GM21723 (cell line): ENCODE measurements at regions not wholly inside any gene's neighbourhood (a gene's known extent, or its start where the extent isn't known, plus 50 kb on each side); places are given as distances from the start of the nearest gene placed in this dataset.
"Not testable (repeated sequence)": the region's sequence is repeated elsewhere in the genome, so short reads cannot be mapped to it uniquely, and the experiment has no call there.

Source experiments
- ATAC-seq: cut with Tn5 transposase; IDR thresholded peaks from one replicate; pipeline ENCODE4 v1.9.1; 2021; ENCODE audit warnings: mild to moderate bottlenecking, moderate library complexity; ENCODE audit not compliant: unreplicated experiment

DNA sequence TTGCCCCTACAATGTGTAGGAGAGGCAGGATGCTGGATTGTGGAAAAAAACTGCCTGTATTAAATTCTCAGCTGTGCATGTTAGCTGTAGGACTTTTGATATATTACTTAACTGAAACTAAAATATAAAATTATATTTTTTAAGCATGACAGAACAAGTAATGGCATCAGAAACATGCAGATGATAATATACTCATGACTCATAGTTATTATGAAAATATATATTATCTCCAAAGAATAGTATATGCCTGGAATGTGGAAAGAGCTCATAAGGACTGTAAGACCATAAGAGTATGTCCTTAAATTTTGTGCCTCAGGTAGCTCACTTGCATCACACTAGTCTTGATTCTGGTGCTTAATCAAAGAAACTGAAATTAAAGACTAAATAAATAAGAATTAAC is 1100.6 kb downstream of the TECRL start:
- ATAC-seq: no peak

DNA sequence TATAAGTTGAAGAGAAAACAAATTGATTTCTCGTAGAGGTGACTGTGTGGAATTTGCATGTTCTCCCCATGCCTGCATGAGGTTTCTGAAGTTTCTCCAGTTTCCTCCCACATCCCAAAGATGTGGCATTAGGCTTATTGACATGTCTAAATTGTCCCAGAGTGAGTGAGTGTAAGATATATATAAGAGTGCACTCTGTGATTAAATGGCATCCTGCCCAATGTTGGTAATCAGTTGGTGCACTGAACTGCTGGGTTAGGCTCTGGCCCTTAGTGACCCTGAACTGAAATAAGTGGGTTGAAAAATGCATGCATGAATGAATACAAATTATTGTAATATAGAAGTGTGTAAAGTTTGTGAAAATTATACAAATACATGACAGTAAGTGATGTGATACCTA is 1106.5 kb downstream of the TECRL start:
- ATAC-seq: no peak

DNA sequence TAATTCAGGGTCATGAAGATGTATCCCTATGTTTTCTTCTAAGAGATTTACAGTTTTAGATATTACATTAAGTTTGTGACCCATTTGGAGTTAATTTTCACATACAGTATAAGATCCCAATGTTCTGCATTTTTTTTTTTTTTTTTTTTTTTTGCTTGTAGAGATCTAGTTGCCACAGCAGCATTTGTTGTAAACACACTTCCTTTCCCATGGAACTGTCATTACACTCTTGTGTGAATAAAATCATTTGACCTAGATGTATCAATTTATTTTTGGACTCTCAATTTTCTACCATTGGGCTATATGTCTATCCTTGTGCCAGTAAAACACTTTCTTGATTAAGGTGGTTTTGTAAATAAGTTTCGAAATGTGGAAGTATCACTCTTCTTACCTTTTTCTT is 1107.2 kb downstream of the TECRL start:
- ATAC-seq: no peak

DNA sequence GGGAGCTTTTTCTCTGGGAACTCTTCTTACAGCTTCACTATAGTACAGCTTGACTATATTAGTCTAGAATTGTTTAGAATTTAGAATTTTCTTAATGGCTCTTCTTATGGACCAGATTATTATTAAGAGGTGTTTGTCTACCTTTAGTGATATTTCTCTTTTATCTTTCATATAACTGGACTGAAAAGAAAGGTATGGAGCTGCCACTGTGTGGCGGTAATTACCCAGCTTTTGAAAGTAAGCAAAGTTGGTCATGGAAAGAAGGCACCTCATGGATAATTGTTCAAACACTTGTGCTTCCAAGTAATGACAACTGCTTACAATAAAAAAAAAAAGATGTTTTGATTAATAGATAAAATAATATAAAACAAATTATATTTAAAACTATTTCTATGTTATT is 1112.5 kb downstream of the TECRL start:
- ATAC-seq: no peak

DNA sequence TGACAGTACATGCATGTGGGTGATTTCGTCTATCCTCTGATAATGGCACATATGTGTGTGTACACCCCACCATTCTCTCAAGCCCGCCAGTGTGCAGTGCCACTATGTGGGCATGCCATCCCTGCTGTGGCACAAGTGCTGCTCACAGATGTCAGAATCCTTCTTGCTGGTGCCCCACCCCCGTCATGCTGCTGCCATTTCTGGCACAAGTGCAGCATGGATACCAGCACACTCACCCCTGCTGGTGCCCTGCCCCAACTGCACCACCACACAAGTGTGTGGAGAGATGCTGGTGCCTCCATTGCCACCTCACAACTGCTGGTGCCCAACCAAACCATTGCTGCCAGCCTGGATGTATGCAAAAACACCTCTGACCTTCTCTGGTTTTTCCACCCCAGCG is 1133.8 kb downstream of the TECRL start:
- ATAC-seq: no peak

DNA sequence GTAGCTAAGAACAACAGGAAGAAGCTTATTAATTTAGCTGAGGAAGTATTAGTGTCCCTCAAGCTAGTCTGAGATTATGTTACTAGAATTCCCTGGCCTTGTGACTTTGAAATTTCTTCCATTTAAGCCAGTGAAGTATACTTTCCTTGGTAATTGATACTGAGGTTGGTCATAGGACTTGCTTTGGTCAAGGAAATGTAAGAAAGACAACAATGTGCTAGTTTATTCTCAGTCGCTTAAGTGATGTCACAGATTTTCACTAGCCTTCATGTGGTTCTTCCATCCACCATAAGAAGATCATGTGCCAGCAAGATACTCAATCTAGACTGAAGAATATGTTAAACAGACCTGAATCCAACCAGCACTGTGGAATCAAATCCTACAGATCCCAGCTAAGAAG is 1140.1 kb downstream of the TECRL start:
- no peak for ATAC-seq

DNA sequence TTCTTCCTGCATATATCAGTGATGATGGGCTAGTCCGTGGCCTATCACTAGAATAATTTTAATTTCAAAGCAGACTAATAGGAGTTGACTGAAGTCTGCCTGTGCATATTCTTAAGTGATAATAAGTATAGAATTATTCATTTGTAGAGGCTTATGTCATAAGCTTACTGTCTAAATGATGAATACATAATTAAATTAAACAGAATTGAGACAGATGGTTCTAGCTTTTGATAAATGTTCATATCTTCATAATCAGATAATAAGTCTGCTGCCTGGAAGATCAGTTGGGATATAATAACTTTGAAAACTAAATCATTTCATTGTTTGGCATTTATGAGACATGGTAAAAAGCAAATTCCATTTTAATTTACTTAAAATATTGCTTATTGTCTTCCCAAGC is 1175.6 kb downstream of the TECRL start:
- ATAC-seq: no peak

DNA sequence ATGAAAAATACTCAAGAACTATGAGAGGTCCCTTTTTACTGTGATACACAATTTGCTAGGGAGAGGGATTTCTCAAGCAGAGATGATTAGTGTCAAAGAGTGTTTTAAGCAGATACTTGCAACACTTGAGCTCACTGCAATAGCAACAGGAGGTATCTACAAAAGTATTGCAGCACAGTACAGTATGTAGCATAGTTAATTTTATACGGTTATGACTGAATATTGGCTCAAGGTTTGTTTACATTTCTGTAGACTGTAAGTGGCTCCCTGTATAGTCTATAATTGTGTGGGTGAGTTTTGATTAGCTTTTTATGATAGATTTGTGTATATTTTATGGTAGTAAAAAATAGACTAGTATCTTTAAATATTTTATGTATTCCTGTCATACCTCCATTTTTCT is 1177.2 kb downstream of the TECRL start:
- ATAC-seq: no peak

DNA sequence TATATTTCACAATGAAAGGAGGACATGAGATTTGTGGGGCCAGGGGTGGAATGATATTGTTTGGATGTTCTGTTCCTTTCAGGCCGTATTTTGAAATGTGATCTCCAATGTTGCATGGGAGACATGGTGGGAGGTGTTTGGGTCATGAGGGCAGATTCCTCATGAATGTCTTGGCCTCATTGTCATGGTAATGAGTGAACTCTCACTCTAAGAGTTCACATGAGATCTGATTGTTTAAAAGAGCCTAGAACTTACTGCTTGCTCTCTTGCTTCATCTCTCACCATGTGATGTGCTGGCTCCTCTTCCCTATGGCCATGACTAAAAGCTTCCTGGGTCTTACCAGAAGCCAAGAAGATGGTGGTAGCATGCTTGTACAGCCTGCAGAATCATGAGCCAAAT is 1183.0 kb downstream of the TECRL start:
- ATAC-seq: no peak

DNA sequence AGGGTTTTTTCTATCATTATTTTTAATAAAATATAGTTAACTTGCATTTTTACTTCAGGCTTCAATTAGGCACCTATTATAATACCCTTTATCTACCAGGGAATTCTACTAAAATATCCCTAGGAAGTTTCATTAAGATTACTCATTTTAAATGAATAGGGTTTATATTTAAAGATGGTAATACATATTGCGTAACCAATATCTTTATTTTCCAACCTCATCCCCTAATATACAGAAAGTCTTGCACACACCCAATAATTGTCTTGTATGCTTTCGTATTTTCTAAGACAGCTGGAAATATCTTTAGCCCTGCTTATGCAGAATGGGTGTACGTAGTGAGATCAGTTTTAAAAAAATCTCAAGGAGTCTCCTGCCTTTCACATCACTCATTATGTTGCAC is 1186.8 kb downstream of the TECRL start:
- no peak for ATAC-seq

DNA sequence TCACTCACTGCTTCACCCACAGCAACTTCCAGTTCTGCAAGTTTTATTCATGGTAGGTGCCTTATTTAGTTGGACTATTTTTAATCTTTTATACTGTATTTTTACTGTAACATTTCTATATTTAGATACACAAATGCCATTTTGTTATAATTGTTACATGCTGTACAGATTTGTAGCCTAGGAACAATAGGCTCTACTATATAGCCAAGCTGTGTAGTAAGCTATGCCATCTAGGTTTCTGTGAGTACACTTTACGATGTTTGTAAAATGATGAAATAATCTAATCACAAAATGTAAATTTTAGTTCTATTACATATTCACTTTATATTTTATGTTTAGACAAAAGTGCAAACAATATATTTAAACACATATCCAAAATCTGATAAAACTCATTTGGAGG is 1187.8 kb downstream of the TECRL start:
- no peak for ATAC-seq

DNA sequence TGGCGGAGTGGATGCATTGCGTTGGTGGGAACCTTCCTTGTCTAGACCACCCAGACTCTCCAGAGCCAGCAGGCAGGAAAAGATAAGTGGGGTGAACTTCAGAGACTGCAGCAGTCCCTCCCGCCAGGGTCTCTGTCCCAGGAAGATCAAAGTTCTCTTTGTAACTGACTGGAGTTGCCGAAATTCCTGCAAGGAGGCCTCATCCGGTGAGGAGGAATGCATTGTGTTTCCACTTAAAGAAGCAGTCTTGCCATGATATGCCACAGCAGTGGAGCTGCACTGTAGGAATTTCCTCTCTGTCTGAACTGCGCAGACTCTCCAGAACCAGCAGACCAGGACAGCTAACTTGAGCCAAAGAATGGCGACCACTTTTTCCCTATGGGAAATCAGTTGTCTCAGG is 1190.4 kb downstream of the TECRL start:
- no peak for ATAC-seq

DNA sequence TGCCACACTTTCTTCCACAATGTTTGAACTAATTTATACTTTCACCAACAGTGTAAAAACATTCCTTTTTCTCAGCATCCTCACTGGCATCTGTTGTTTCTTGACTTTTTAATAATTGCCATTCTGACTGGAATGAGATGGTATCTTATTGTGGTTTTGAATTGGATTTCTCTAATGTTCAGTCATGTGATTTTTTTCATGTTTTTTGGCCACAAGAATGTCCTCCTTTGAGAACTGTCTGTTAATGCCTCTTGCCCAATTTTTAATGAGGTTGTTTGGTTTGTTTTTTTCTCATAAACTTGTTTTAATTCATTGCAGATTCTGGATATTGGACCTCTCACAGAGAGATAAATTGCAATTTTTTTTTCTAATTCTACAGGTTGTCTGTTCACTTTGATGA is 1195.2 kb downstream of the TECRL start:
- no peak for ATAC-seq

DNA sequence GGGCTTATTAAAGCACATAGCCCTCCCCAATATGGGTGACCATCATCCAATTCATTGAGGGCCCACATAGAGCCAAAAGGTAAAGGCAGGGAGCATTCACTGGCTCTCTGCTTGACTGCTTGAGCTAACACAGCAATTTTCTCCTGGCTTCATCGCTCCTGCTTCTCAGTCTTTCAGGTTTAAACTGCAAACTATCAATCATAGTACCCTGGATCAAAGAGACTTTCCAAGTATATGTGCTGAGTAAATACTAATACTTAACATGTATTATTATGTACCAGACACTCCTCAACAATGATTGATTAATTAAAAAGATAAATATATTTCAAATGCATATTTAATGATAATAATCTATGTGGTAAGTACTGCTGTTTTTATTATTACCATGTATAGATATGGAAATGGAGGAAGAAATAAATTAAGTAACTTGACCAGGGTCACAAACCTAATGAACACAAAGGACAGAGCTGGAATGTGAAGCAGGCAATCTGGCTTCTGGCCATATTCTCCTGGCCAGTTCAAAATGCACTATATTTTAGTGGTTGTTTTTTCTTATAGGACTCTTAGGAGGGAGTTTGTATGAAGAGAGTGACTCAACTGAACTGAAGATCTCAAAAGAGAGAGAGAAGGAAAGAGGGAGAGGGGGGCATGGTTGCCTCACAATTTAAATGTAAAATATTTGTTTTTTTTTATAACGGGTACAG is 1197.3 kb downstream of the TECRL start:
- no peak for ATAC-seq

DNA sequence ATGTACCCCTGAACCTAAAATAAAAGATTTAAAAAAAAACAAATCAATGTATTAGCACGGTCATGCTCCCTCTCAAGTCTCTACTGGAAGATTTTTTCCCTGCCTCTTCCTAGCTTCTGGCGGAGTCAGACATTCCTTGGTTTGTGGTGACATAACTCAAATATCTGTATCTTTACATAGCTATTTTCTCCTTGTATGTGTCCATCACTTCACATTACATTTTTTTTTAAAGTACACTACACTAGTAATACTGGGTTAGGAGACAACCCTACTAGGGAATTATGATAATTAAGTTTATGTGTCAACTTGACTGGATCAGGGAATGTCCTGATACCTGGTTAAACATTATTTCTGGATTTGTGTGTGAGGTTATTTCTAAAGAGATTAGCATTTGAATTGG is 1197.9 kb downstream of the TECRL start:
- ATAC-seq: no peak

DNA sequence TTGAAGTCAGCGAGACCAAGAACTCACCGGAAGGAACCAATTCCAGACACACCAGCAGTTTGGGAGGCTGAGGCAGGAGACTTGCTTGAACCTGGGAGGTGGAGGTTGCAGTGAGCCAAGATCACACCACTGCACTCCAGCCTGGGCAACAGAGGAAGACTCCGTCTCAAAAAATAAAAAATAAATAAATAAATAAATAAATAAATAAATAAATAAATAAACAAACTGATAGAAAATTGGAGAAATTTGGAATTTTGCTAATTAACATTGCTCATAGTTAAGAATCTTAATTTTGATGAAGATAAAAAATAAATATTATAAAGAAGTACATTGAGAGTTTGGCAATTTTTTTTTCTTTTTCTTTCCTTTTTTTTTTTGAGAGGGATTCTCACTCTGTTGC is 1216.2 kb downstream of the TECRL start:
- ATAC-seq: not testable (repeated sequence)

DNA sequence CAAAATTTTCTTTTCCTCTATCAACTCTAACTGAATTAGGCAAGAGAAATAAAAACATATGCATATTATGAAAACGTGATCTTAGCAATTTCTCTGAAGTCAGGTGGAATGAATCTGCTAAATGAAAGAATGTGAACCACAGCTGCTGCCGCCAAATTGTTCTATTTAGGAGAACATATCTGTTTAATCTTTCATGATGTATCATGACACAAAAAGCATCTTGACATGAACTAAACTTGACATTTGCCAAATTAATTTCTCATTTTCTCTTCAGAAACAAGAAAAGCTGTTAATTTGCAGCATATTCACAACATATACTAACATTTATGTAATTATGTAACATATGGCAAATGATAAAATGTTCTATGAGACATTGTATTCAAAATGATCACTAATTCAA is 1237.9 kb downstream of the TECRL start:
- ATAC-seq: no peak

DNA sequence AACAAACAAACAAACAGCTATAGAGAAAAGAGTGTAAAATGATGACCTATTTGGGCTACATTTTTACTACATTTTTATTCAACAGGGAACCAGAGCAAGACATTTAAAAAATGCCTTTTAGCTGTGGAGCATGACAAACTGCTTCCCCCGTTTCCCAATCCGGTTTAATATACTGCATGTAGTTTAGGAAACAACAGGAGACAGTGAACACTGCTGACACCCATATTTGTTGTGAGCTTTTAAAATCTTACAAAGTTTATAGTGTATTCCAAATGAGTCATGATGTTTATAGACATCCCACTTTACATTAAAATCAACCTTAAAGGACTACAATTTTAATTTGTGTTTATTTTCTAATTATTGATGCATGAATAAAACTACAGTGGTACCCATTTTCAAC is 1238.3 kb downstream of the TECRL start:
- no peak for ATAC-seq

DNA sequence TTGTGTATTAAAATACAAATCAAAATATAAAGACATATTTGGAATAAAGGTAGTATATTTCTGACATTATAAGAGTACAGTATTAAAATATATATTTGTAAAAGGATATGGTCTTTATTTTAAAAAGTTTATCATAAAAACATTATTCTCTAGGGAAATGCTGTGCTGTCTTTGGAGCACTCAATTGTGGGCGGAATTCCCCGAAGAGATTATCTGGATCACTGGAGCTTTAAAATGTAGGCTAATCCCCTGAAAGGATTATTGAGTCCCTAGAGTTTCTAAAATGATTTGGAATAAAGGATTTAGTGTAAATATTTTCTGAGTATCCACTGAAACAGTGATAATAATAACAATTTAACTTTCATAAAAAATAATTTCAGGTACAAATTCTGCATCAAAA is 1239.4 kb downstream of the TECRL start:
- ATAC-seq: no peak

DNA sequence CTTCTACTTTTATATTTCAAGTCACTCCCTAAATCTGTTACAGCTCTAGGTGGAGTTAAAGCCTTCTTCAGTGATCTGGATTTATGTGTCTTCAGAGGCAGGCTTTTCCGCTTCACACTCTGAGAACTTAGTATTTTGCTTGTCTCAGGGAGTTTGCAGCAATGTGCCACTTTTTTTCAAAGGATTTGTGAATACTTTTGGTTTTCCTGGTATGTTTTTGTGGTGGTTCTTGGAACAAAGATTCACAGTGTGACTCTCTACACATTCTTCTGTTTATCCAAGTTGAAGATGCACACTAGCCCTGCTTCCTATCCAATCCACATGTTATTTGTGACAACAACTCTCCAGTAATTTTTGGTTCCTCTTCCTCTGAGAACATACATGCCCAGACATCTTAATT is 1253.7 kb downstream of the TECRL start:
- ATAC-seq: no peak

DNA sequence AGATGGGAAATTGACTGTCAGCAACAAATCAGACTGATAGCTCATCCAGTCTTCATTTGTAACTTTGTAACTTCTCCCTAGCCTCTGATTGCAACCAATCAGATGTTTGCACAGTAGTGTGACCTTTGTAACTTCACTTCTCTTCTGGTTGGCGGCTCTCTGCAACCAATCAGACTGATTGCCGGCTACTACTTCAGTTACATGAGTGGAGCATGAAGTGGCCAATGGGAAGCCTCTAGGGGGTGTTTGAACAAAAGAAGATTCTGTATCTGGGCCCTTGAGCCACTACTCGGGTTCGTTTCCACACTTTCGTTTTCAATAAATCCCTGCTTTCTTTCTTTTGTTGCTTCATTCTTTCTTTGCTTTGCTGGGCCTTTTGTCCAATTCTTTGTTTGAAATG is 1285.8 kb downstream of the TECRL start:
- no peak for ATAC-seq

DNA sequence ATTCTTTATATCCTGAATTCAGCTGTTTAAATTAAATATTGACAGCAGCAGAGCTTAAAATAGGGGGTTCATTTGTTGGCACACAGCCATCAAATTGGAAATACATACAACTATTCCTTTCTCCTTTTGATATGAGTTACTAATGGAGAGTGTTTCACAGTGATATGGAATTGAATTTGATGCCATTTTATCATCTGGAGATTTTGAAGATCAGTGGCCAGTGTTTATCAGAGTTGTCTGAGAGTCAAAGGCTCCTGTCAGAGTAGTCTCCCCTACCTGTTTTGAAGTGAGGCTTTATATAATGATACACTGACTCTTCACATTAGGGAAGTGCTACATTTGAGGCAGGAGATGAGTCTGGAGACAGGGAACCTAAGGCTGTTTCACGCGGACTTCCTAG is 1286.3 kb downstream of the TECRL start:
- no peak for ATAC-seq

DNA sequence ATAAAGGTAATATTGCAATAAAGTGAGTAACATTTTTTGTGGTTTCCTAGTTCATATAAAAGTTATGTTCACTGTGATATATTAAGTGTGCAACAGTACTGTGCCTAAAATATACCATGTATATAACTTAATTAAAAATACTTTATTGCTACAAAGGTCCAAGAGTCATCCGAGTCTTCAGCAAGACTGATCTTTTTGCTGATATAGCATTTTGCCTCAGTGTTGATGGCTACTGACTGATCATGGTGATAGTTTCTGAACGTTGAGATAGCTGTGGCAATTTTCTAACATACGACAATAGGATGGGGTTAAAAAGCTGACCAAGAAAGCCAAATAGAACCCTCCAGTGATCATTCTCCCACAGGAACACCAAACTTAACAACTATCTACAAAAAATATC is 1302.7 kb downstream of the TECRL start:
- ATAC-seq: no peak

DNA sequence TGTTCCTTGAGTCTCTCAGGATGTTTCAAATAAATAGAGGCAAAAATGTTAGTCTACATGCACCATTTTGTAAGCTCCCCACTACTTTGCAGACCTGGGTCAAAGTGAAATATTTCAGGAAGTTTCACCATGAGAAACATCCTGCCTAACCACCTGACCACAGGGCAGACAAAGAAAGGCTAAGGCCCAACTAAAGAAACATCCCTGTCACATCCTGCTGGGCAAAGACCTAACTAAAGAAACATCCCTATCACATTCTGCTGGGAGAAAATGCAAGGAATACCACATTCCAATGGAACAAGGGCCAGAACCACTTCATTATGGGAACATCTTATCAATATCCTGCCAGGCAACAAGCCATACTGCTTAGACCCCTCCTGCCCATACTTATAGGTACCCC is 1303.4 kb downstream of the TECRL start:
- ATAC-seq: no peak
